OCI-LY1 (cell line): ENCODE measurements at regions not wholly inside any gene's neighbourhood (a gene's known extent, or its start where the extent isn't known, plus 50 kb on each side); places are given as distances from the start of the nearest gene placed in this dataset.

Source experiments
- H2AFZ ChIP-seq: fragments of 200-600 bp; sonication (generic), shearing (Covaris generic); 2 replicates; pipeline ENCODE4 v1.6.0; 2014; ENCODE audit warnings: antibody characterized with exemption, mild to moderate bottlenecking, low read length
- H3F3A ChIP-seq: fragments of 200-600 bp; sonication (generic), shearing (Covaris generic); 2 replicates; pipeline ENCODE4 v1.6.0; 2014; ENCODE audit warnings: mild to moderate bottlenecking, antibody characterized with exemption, low read length, moderate library complexity; ENCODE audit not compliant: insufficient read depth
- H3K27ac ChIP-seq: fragments of 200-600 bp; sonication (generic); 2 replicates; pipeline ENCODE4 v1.5.1; 2014; ENCODE audit warnings: low read length, mixed run types, mild to moderate bottlenecking, low read depth; ENCODE audit not compliant: poor library complexity, severe bottlenecking
- H3K27me3 ChIP-seq: fragments of 200-600 bp; sonication (generic); 2 replicates; pipeline ENCODE4 v1.6.0; 2014; ENCODE audit warnings: antibody characterized with exemption, mild to moderate bottlenecking, low read length, moderate library complexity; ENCODE audit not compliant: insufficient read depth
- H3K36me3 ChIP-seq: fragments of 200-600 bp; sonication (generic); 2 replicates; pipeline ENCODE4 v1.6.1; 2014; ENCODE audit warnings: mild to moderate bottlenecking, antibody characterized with exemption, low read length, moderate library complexity, mixed read lengths; ENCODE audit not compliant: insufficient read depth
- H3K4me1 ChIP-seq: fragments of 200-600 bp; sonication (generic); 2 replicates; pipeline ENCODE4 v1.5.1; 2014; ENCODE audit warnings: mild to moderate bottlenecking, low read length, moderate library complexity; ENCODE audit not compliant: insufficient read depth, severe bottlenecking
- H3K4me2 ChIP-seq: fragments of 200-600 bp; sonication (generic), shearing (Covaris generic); 2 replicates; pipeline ENCODE4 v1.6.1; 2014; ENCODE audit warnings: low read length
- H3K4me3 ChIP-seq: fragments of 200-600 bp; sonication (generic); 2 replicates; pipeline ENCODE4 v1.5.1; 2014; ENCODE audit warnings: low read length, low read depth, mild to moderate bottlenecking, mixed read lengths; ENCODE audit not compliant: poor library complexity, severe bottlenecking
- H3K79me2 ChIP-seq: fragments of 200-600 bp; shearing (Covaris generic); 2 replicates; pipeline ENCODE4 v1.6.1; 2016; ENCODE audit warnings: mixed run types, low read length, mixed read lengths; ENCODE audit not compliant: insufficient read depth
- H3K9ac ChIP-seq: fragments of 200-600 bp; sonication (generic), shearing (Covaris generic); 2 replicates; pipeline ENCODE4 v1.6.1; 2014; ENCODE audit warnings: mild to moderate bottlenecking, low read length, mixed read lengths
- H3K9me2 ChIP-seq: fragments of 200-600 bp; sonication (generic), shearing (Covaris generic); 2 replicates; pipeline ENCODE4 v1.6.1; 2014; ENCODE audit warnings: low read depth, mild to moderate bottlenecking, low read length, mixed read lengths
- H3K9me3 ChIP-seq: fragments of 200-600 bp; shearing (Covaris generic); 2 replicates; pipeline ENCODE4 v1.6.1; 2014; ENCODE audit warnings: low read length, mixed read lengths
- H4K20me1 ChIP-seq: fragments of 200-600 bp; sonication (generic), shearing (Covaris generic); 2 replicates; pipeline ENCODE4 v1.6.0; 2016; ENCODE audit warnings: mild to moderate bottlenecking, low read length; ENCODE audit not compliant: insufficient read depth
- EZH2 ChIP-seq: fragments of 200-600 bp; sonication (generic), shearing (Covaris generic); IDR thresholded peaks from 2 replicates; pipeline ENCODE4 v1.8.0; 2017; ENCODE audit warnings: borderline replicate concordance, mixed run types, mild to moderate bottlenecking, antibody characterized with exemption, low read length, moderate library complexity, mixed read lengths
- TF ChIP-seq, protein P1 (sequence below): fragments of 200-600 bp; sonication (generic), shearing (Covaris generic); IDR thresholded peaks from 2 replicates; pipeline ENCODE4 v1.5.1; 2017; ENCODE audit warnings: mild to moderate bottlenecking, antibody characterized with exemption, low read length, moderate library complexity, mixed read lengths

GRCh38 chr19:30629086-30629485 lies 256.9 kb downstream of the ZNF536 start:
- H3K9me3 ChIP-seq: no peaks in the 10 kb centered on the region
- H3F3A ChIP-seq: no peaks in the 10 kb centered on the region
- no peaks in the 10 kb centered on the region for H3K4me1 ChIP-seq
- no peak overlapping the region for H3K27ac ChIP-seq
- H3K9me2 ChIP-seq: no peaks in the 10 kb centered on the region
- no peaks in the 10 kb centered on the region for H3K79me2 ChIP-seq
- no peak overlapping the region for H3K4me2 ChIP-seq
- H3K4me3 ChIP-seq: no peak overlapping the region
- H2AFZ ChIP-seq: no peak overlapping the region
- no peaks in the 10 kb centered on the region for H4K20me1 ChIP-seq
- no peaks in the 10 kb centered on the region for H3K27me3 ChIP-seq
- H3K36me3 ChIP-seq: no peaks in the 10 kb centered on the region
- TF ChIP-seq, protein P1, sequence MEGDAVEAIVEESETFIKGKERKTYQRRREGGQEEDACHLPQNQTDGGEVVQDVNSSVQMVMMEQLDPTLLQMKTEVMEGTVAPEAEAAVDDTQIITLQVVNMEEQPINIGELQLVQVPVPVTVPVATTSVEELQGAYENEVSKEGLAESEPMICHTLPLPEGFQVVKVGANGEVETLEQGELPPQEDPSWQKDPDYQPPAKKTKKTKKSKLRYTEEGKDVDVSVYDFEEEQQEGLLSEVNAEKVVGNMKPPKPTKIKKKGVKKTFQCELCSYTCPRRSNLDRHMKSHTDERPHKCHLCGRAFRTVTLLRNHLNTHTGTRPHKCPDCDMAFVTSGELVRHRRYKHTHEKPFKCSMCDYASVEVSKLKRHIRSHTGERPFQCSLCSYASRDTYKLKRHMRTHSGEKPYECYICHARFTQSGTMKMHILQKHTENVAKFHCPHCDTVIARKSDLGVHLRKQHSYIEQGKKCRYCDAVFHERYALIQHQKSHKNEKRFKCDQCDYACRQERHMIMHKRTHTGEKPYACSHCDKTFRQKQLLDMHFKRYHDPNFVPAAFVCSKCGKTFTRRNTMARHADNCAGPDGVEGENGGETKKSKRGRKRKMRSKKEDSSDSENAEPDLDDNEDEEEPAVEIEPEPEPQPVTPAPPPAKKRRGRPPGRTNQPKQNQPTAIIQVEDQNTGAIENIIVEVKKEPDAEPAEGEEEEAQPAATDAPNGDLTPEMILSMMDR: no peak
- TF ChIP-seq EZH2: no peak
- H3K9ac ChIP-seq: no peak overlapping the region

GRCh38 chr19:30626626-30626966 lies 254.4 kb downstream of the ZNF536 start:
- Histone ChIP-seq H3K79me2 (no peaks in the 10 kb centered on the region), H3K4me1 (no peaks in the 10 kb centered on the region), H4K20me1 (no peaks in the 10 kb centered on the region), H3K27me3 (no peaks in the 10 kb centered on the region), H3K4me2 (no peak overlapping the region), H3K36me3 (no peaks in the 10 kb centered on the region), H2AFZ (no peak overlapping the region), H3K9ac (no peak overlapping the region), H3K9me2 (no peaks in the 10 kb centered on the region), H3F3A (no peaks in the 10 kb centered on the region), H3K4me3 (no peak overlapping the region), H3K27ac (no peak overlapping the region), H3K9me3 (no peaks in the 10 kb centered on the region)
- TF ChIP-seq EZH2: no peak
- TF ChIP-seq, protein P1: no peak

- H3K4me1 ChIP-seq: no peaks in the 10 kb centered on the region
- H3K27ac ChIP-seq: no peak overlapping the region
- H3K79me2 ChIP-seq: no peaks in the 10 kb centered on the region
- H2AFZ ChIP-seq: no peak overlapping the region
- no peaks in the 10 kb centered on the region for H3K36me3 ChIP-seq
- no peaks in the 10 kb centered on the region for H3F3A ChIP-seq
- H3K4me2 ChIP-seq: no peak overlapping the region
- H4K20me1 ChIP-seq: no peaks in the 10 kb centered on the region
- H3K9me3 ChIP-seq: no peaks in the 10 kb centered on the region
- H3K4me3 ChIP-seq: no peak overlapping the region
- no peak overlapping the region for H3K9ac ChIP-seq
- no peaks in the 10 kb centered on the region for H3K27me3 ChIP-seq
- H3K9me2 ChIP-seq: no peaks in the 10 kb centered on the region
- TF ChIP-seq, protein P1: no peak
- TF ChIP-seq EZH2: no peak
Observed at GRCh38 chr19:30625947-30626625, 253.9 kb downstream of the ZNF536 start.
